Mesenchymal stem cell (in vitro differentiated cells and primary cell): ENCODE measurements at regions not wholly inside any gene's neighbourhood (a gene's known extent, or its start where the extent isn't known, plus 50 kb on each side); places are given as distances from the start of the nearest gene placed in this dataset.

Experiments used
- DNase-seq: peaks from one replicate; pipeline ENCODE4 v3.0.0-alpha.2; 2013
- H2AFZ ChIP-seq: one replicate; pipeline ENCODE4 v1.6.1; 2013; ENCODE audit warnings: low read depth, mild to moderate bottlenecking, control low read depth, inconsistent platforms, low read length, moderate library complexity
- H2AK5ac ChIP-seq: 2 replicates; pipeline ENCODE4 v1.6.1; 2013; ENCODE audit warnings: low read length, moderate library complexity, mild to moderate bottlenecking, inconsistent platforms; ENCODE audit not compliant: severe bottlenecking
- H2BK120ac ChIP-seq: one replicate; pipeline ENCODE4 v1.6.1; 2013; ENCODE audit warnings: low read depth, mild to moderate bottlenecking, inconsistent platforms, low read length, moderate library complexity
- H2BK12ac ChIP-seq, 2 experiments: one replicate each; pipeline ENCODE4 v1.6.1; 2013; ENCODE audit warnings: inconsistent platforms in 2 of 2, low read length in 2 of 2, mild to moderate bottlenecking in 2 of 2, moderate library complexity in 2 of 2, control low read depth in 1 of 2
- H2BK15ac ChIP-seq: one replicate; pipeline ENCODE4 v1.6.1; 2013; ENCODE audit warnings: mild to moderate bottlenecking, low read depth, inconsistent platforms; ENCODE audit not compliant: poor library complexity, severe bottlenecking
- H2BK5ac ChIP-seq: 2 replicates; pipeline ENCODE4 v1.6.1; 2013; ENCODE audit warnings: low read depth, mild to moderate bottlenecking, low read length, control low read depth, inconsistent platforms; ENCODE audit not compliant: poor library complexity, severe bottlenecking
- H3K14ac ChIP-seq, 2 experiments: one replicate each; pipeline ENCODE4 v1.6.1; 2013; ENCODE audit warnings: inconsistent platforms in 2 of 2, low read length in 2 of 2, control low read depth in 1 of 2, mild to moderate bottlenecking in 1 of 2, moderate library complexity in 1 of 2
- H3K18ac ChIP-seq, 2 experiments: one replicate each; pipeline ENCODE4 v1.6.1; 2013; ENCODE audit warnings: inconsistent platforms in 2 of 2, low read length in 2 of 2, control low read depth in 1 of 2, low read depth in 1 of 2, mild to moderate bottlenecking in 1 of 2
- H3K23ac ChIP-seq, 2 experiments: one replicate each; pipeline ENCODE4 v1.6.1; 2013; ENCODE audit warnings: inconsistent platforms in 2 of 2, low read length in 2 of 2, mild to moderate bottlenecking in 2 of 2, moderate library complexity in 2 of 2, control low read depth in 1 of 2
- H3K27ac ChIP-seq: 2 replicates; pipeline ENCODE4 v1.5.1; 2013; ENCODE audit warnings: mild to moderate bottlenecking, moderate library complexity, low read length, control low read depth, inconsistent platforms; ENCODE audit not compliant: poor library complexity, severe bottlenecking
- H3K27me3 ChIP-seq, 2 experiments: 2 replicates each; pipeline versions ENCODE4 v1.6.1 to v1.7.0; 2013; ENCODE audit warnings: low read length in 2 of 2, mild to moderate bottlenecking in 2 of 2, moderate library complexity in 2 of 2, control low read depth in 1 of 2, inconsistent platforms in 1 of 2; ENCODE audit not compliant: control insufficient read depth in 1 of 2, insufficient read depth in 1 of 2
- H3K36me3 ChIP-seq, 2 experiments: 2 replicates each; pipeline versions ENCODE4 v1.6.1 to v1.7.0; 2013; ENCODE audit warnings: low read length in 2 of 2, control low read depth in 1 of 2, inconsistent platforms in 1 of 2, low read depth in 1 of 2, mild to moderate bottlenecking in 1 of 2; ENCODE audit not compliant: insufficient read depth in 2 of 2, control insufficient read depth in 1 of 2
- H3K4ac ChIP-seq, 2 experiments: one replicate each; pipeline ENCODE4 v1.6.1; 2013; ENCODE audit warnings: inconsistent platforms in 2 of 2, low read length in 2 of 2, mild to moderate bottlenecking in 2 of 2, moderate library complexity in 2 of 2, control low read depth in 1 of 2, low read depth in 1 of 2
- H3K4me1 ChIP-seq: 2 replicates; pipeline ENCODE4 v1.6.1; 2013; ENCODE audit warnings: low read depth, low read length, control low read depth; ENCODE audit not compliant: control insufficient read depth, insufficient read depth
- H3K4me2 ChIP-seq: 2 replicates; pipeline ENCODE4 v1.6.1; 2013; ENCODE audit warnings: low read length, mild to moderate bottlenecking, inconsistent platforms; ENCODE audit not compliant: poor library complexity, severe bottlenecking
- H3K4me3 ChIP-seq, 2 experiments: 2 replicates each; pipeline versions ENCODE4 v1.5.1 to v1.7.0; 2013; ENCODE audit warnings: low read length in 2 of 2, mild to moderate bottlenecking in 2 of 2, control low read depth in 1 of 2, low read depth in 1 of 2; ENCODE audit not compliant: insufficient read depth in 1 of 2
- H3K79me1 ChIP-seq: replicated peaks from 2 replicates; pipeline ENCODE4 v1.6.1; 2013; ENCODE audit warnings: mild to moderate bottlenecking, control low read depth, low read length, inconsistent platforms; ENCODE audit not compliant: poor library complexity, severe bottlenecking
- H3K9ac ChIP-seq: 2 replicates; pipeline ENCODE4 v1.7.0; 2013; ENCODE audit warnings: mild to moderate bottlenecking, low read length, moderate library complexity
- H3K9me3 ChIP-seq: 2 replicates; pipeline ENCODE4 v1.7.0; 2013; ENCODE audit warnings: mild to moderate bottlenecking, low read length; ENCODE audit not compliant: control insufficient read depth
- H4K8ac ChIP-seq: one replicate; pipeline ENCODE4 v1.6.1; 2013; ENCODE audit warnings: inconsistent platforms, mild to moderate bottlenecking, low read length, moderate library complexity
- H4K91ac ChIP-seq: one replicate; pipeline ENCODE4 v1.6.1; 2013; ENCODE audit warnings: mild to moderate bottlenecking, low read length, inconsistent platforms
- WGBS: methylation state at CpG from one replicate; pipeline ENCODE4 v1.1.7; 2013; ENCODE audit warnings: mixed read lengths; 5-methylcytosine and 5-hydroxymethylcytosine counted together

GRCh38 chr14:27916326-27916725 lies 850.3 kb upstream of the FOXG1 start:
- Histone ChIP-seq H3K4me1 (no peaks in the 10 kb centered on the region), H3K23ac (no peak overlapping the region), H3K9ac (no peak overlapping the region), H3K18ac (no peak overlapping the region), H2BK5ac (no peak overlapping the region), H3K4me3 (no peak overlapping the region), H3K36me3 (no peaks in the 10 kb centered on the region), H3K27me3 (no peaks in the 10 kb centered on the region), H3K27ac (no peak overlapping the region), H2AFZ (no peak overlapping the region), H3K79me1 (no peaks in the 10 kb centered on the region), H3K4ac (no peak overlapping the region), H2BK120ac (no peak overlapping the region), H2BK12ac (no peak overlapping the region), H3K4me2 (no peak overlapping the region), H2BK15ac (no peak overlapping the region), H2AK5ac (no peak overlapping the region), H4K8ac (no peak overlapping the region), H3K9me3 (peaks cover 6% of the 10 kb centered on the region), H3K14ac (no peak overlapping the region), H4K91ac (no peak overlapping the region)
- 83% methylated on average over 1 of the region's 3 CpGs for WGBS
- DNase-seq, result no peak

GRCh38 chr14:27917896-27918295 lies 848.7 kb upstream of the FOXG1 start:
- Histone ChIP-seq H3K9me3 (peaks cover 6% of the 10 kb centered on the region), H2BK5ac (no peak overlapping the region), H2AFZ (no peak overlapping the region), H2BK120ac (no peak overlapping the region), H3K4me1 (no peaks in the 10 kb centered on the region), H3K18ac (no peak overlapping the region), H3K4me3 (no peak overlapping the region), H3K4ac (no peak overlapping the region), H3K9ac (no peak overlapping the region), H2BK15ac (no peak overlapping the region), H3K14ac (no peak overlapping the region), H3K79me1 (no peaks in the 10 kb centered on the region), H2BK12ac (no peak overlapping the region), H4K8ac (no peak overlapping the region), H3K23ac (no peak overlapping the region), H3K36me3 (no peaks in the 10 kb centered on the region), H4K91ac (no peak overlapping the region), H3K27me3 (no peaks in the 10 kb centered on the region), H3K27ac (no peak overlapping the region), H3K4me2 (no peak overlapping the region), H2AK5ac (no peak overlapping the region)
- WGBS, result 54% methylated on average over 3 of the region's 3 CpGs
- no peak for DNase-seq

- no peak overlapping the region for H3K4ac ChIP-seq
- no peak overlapping the region for H2AFZ ChIP-seq
- no peak overlapping the region for H3K18ac ChIP-seq
- no peak for DNase-seq
- no peak overlapping the region for H3K27ac ChIP-seq
- no peak overlapping the region for H4K91ac ChIP-seq
- no peak overlapping the region for H2BK12ac ChIP-seq
- no peak overlapping the region for H2BK5ac ChIP-seq
- no peak overlapping the region for H4K8ac ChIP-seq
- H3K27me3 ChIP-seq, result no peaks in the 10 kb centered on the region
- H3K4me3 ChIP-seq, result no peak overlapping the region
- no peak overlapping the region for H3K9ac ChIP-seq
- no peaks in the 10 kb centered on the region for H3K4me1 ChIP-seq
- H3K14ac ChIP-seq, result no peak overlapping the region
- no peaks in the 10 kb centered on the region for H3K79me1 ChIP-seq
- no peaks in the 10 kb centered on the region for H3K36me3 ChIP-seq
- no peak overlapping the region for H2BK120ac ChIP-seq
- no peak overlapping the region for H2BK15ac ChIP-seq
- H3K4me2 ChIP-seq, result no peak overlapping the region
- no peak overlapping the region for H3K23ac ChIP-seq
- H3K9me3 ChIP-seq, result peaks cover 7% of the 10 kb centered on the region
- H2AK5ac ChIP-seq, result no peak overlapping the region
These were observed 839.1 kb upstream of the FOXG1 start for GRCh38 chr14:27927519-27927918.

GRCh38 chr14:27929797-27930347 lies 836.7 kb upstream of the FOXG1 start:
- Histone ChIP-seq H3K4ac (no peak overlapping the region), H3K27me3 (no peaks in the 10 kb centered on the region), H3K9me3 (no peaks in the 10 kb centered on the region), H2AK5ac (no peak overlapping the region), H2BK15ac (no peak overlapping the region), H2BK120ac (no peak overlapping the region), H3K9ac (no peak overlapping the region), H3K27ac (no peak overlapping the region), H3K18ac (no peak overlapping the region), H2BK12ac (no peak overlapping the region), H3K36me3 (no peaks in the 10 kb centered on the region), H3K4me1 (no peaks in the 10 kb centered on the region), H4K8ac (no peak overlapping the region), H2BK5ac (no peak overlapping the region), H3K14ac (no peak overlapping the region), H3K23ac (no peak overlapping the region), H3K4me3 (no peak overlapping the region), H4K91ac (no peak overlapping the region), H2AFZ (no peak overlapping the region), H3K4me2 (no peak overlapping the region), H3K79me1 (no peaks in the 10 kb centered on the region)
- DNase-seq, result no peak
- WGBS, result 76% methylated on average over 1 of the region's 1 CpG
